GM12878 (cell line): ENCODE measurements at regions not wholly inside any gene's neighbourhood (a gene's known extent, or its start where the extent isn't known, plus 50 kb on each side); places are given as distances from the start of the nearest gene placed in this dataset.

Source experiments
- ATAC-seq: fragments of 200-7000 bp; cut with Tn5 transposase; 3 replicates; pipeline ENCODE4 v1.9.1; 2020; ENCODE audit warnings: mild to moderate bottlenecking, moderate library complexity
- BruUV-seq: library from RNA; stranded (reverse); fragments of 400-500 nt; replicated peaks from 2 replicates; lab custom pipeline; 2021; lab: Mats Ljungman, UMichigan
- CTCF ChIA-PET: fragments of 300-600 bp; sonication (Branson Sonifier 250); formaldehyde crosslinking; extraction: SDS; loops from one replicate; lab custom pipeline; 2021; ENCODE audit warnings: inconsistent platforms; lab: Yijun Ruan, JAX
- POLR2A ChIA-PET: fragments of 350-600 bp; formaldehyde crosslinking; extraction: SDS; loops from one replicate; lab custom pipeline; 2021; ENCODE audit warnings: inconsistent platforms; lab: Charles Lee
- RAD21 ChIA-PET: fragments of 300-600 bp; sonication (Branson Sonifier 250); formaldehyde crosslinking; loops from one replicate; lab custom pipeline; 2023; ENCODE audit warnings: antibody characterized with exemption; ENCODE audit not compliant: unreplicated experiment; lab: Charles Lee
- SMC1A ChIA-PET: fragments of 300-600 bp; sonication (Branson Sonifier 250); formaldehyde crosslinking; loops from one replicate; lab custom pipeline; 2023; ENCODE audit not compliant: unreplicated experiment, uncharacterized antibody; lab: Charles Lee
- DNase-seq: peaks from one replicate; pipeline ENCODE4 v3.0.0-alpha.2; 2011; ENCODE audit warnings: low read depth, low spot score
- FAIRE-seq: peaks from 3 replicates; lab custom pipeline; 2011; peaks lifted over from hg19 to GRCh38; lab: Jason Lieb, UNC
- H2AFZ ChIP-seq: 2 replicates; pipeline ENCODE4 v1.6.0; 2011; ENCODE audit warnings: low read depth, low read length, control low read depth; ENCODE audit not compliant: control insufficient read depth
- H3K27ac ChIP-seq: 2 replicates; pipeline ENCODE4 v1.5.1; 2011; ENCODE audit warnings: control low read depth; ENCODE audit not compliant: control insufficient read depth, insufficient read depth
- H3K27me3 ChIP-seq, 2 experiments: replicated peaks in 1 of 2; 2 replicates each; pipeline versions ENCODE4 v1.6.0 to v1.6.1; 2011; ENCODE audit warnings: low read length in 1 of 2; ENCODE audit not compliant: control insufficient read depth in 2 of 2, insufficient read depth in 2 of 2
- H3K36me3 ChIP-seq, 2 experiments: 2 replicates each; pipeline ENCODE4 v1.5.1; 2011; ENCODE audit warnings: low read length in 1 of 2; ENCODE audit not compliant: control insufficient read depth in 2 of 2, insufficient read depth in 2 of 2
- H3K4me1 ChIP-seq: 2 replicates; pipeline ENCODE4 v1.6.1; 2011; ENCODE audit warnings: mild to moderate bottlenecking, low read length, moderate library complexity, mixed read lengths; ENCODE audit not compliant: control insufficient read depth, insufficient read depth
- H3K4me2 ChIP-seq: 2 replicates; pipeline ENCODE4 v1.6.0; 2011; ENCODE audit warnings: control low read depth; ENCODE audit not compliant: control insufficient read depth, insufficient read depth
- H3K4me3 ChIP-seq: fragments of 200-600 bp; sonication (generic); 2 replicates; pipeline ENCODE4 v1.5.1; 2016
- H3K79me2 ChIP-seq: 2 replicates; pipeline ENCODE4 v1.6.0; 2011; ENCODE audit warnings: low read length; ENCODE audit not compliant: control insufficient read depth, insufficient read depth
- H3K9ac ChIP-seq: 2 replicates; pipeline ENCODE4 v1.8.0; 2011; ENCODE audit warnings: low read length, control low read depth, mixed read lengths; ENCODE audit not compliant: control insufficient read depth, insufficient read depth
- H3K9me3 ChIP-seq: replicated peaks from 3 replicates; pipeline ENCODE4 v1.5.1; 2011; ENCODE audit warnings: mild to moderate bottlenecking, low read length; ENCODE audit not compliant: control insufficient read depth, insufficient read depth
- H4K20me1 ChIP-seq: 2 replicates; pipeline ENCODE4 v1.6.0; 2011; ENCODE audit not compliant: control insufficient read depth, insufficient read depth
- BMI1 ChIP-seq: fragments of 450-650 bp; IDR thresholded peaks from 2 replicates; pipeline ENCODE4 v1.6.1; 2016; ENCODE audit warnings: mild to moderate bottlenecking, moderate library complexity, borderline replicate concordance
- CHD4 ChIP-seq: fragments of 200-600 bp; sonication (generic); IDR thresholded peaks from 2 replicates; pipeline ENCODE4 v1.6.1; 2016; ENCODE audit warnings: mild to moderate bottlenecking
- KLF5 ChIP-seq: fragments of 450-650 bp; IDR thresholded peaks from 2 replicates; pipeline ENCODE4 v1.6.1; 2014; ENCODE audit warnings: mild to moderate bottlenecking; ENCODE audit not compliant: partially characterized antibody
- MYC ChIP-seq: IDR thresholded peaks from 2 replicates; pipeline ENCODE4 v1.6.1; 2011; ENCODE audit warnings: mild to moderate bottlenecking, low read length, moderate library complexity, inconsistent platforms; ENCODE audit not compliant: insufficient read depth, insufficient replicate concordance, insufficient read length, severe bottlenecking
- PAX8 ChIP-seq: fragments of 450-650 bp; IDR thresholded peaks from 2 replicates; pipeline ENCODE4 v1.6.1; 2017; ENCODE audit warnings: mild to moderate bottlenecking, moderate library complexity
- RAD21 ChIP-seq: IDR thresholded peaks from 2 replicates; pipeline ENCODE4 v1.6.1; 2011; ENCODE audit warnings: mild to moderate bottlenecking, low read depth, low read length, moderate library complexity; ENCODE audit not compliant: insufficient read depth
- RUNX3 ChIP-seq: IDR thresholded peaks from 2 replicates; pipeline ENCODE4 v1.6.1; 2012; ENCODE audit warnings: low read length, inconsistent platforms
- STAT1 ChIP-seq: fragments of 450-650 bp; conservative IDR thresholded peaks from 2 replicates; pipeline ENCODE4 v1.6.1; 2014; ENCODE audit warnings: antibody characterized with exemption, mild to moderate bottlenecking
- TBL1XR1 ChIP-seq: IDR thresholded peaks from 2 replicates; pipeline ENCODE4 v1.6.1; 2012; ENCODE audit warnings: low read depth, low read length, improper control_type of control experiment
- whole genome bisulfite sequencing: methylation state at CpG from one replicate; pipeline ENCODE4 v1.1.6; 2016; ENCODE audit warnings: low lambda C conversion rate; ENCODE audit not compliant: insufficient replicate concordance, insufficient coverage; ENCODE audit errors: missing lambda C conversion rate; 5-methylcytosine and 5-hydroxymethylcytosine counted together
- in situ Hi-C: fragments of 300-500 bp; cut with MboI; formaldehyde crosslinking; loops from 9 replicates; pipeline ENCODE4 v1.14.3; 2018; ENCODE audit warnings: mixed read lengths
- intact Hi-C: fragments of 100-400 bp; cut with micrococcal nuclease; formaldehyde crosslinking; loops from one replicate; pipeline ENCODE4 v1.14.2; 2022; ENCODE audit not compliant: unreplicated experiment
- TF ChIP-seq, protein P1 (sequence below): fragments of 450-650 bp; formaldehyde crosslinking; IDR thresholded peaks from 2 replicates; pipeline ENCODE4 v1.4.0; 2020; ENCODE audit warnings: mild to moderate bottlenecking, moderate library complexity
- TF ChIP-seq, protein P2 (sequence below): fragments of 450-650 bp; IDR thresholded peaks from 2 replicates; pipeline ENCODE4 v1.6.1; 2017; ENCODE audit warnings: antibody characterized with exemption, mild to moderate bottlenecking, moderate library complexity
- TF ChIP-seq, protein P3 (sequence below): IDR thresholded peaks from 2 replicates; pipeline ENCODE4 v1.6.1; 2011; ENCODE audit warnings: low read depth, low read length, improper control_type of control experiment, borderline replicate concordance

DNA sequence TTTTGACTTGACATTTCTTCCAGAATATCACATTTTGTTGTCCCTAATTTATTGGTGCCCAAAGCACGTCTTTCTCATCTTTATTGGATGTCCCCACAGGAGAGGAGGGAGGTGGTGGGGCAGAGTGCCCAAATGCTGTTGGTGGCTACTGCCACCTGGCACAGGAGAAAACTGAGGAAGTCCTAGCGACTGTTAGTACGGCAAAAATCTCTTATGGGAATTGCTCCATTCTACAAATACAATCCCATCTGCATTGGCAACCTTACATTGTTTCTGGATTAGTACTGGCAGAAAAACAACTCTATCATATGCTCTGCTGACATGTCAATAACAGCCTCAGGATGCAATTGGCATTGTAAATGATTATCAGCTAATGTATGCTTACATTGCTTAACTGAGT is 235.4 kb upstream of the IRAK1BP1 start:
- intact Hi-C loops (no loop called here), in situ Hi-C loops (no loop called here)
- H3K4me2 ChIP-seq, result no peak overlapping the region
- FAIRE-seq, result no peak
- no peak for ATAC-seq
- ChIA-PET POLR2A (no interaction called here), CTCF (no interaction called here), SMC1A (no interaction called here), RAD21 (no interaction called here)
- 36% methylated on average over 3 of the region's 3 CpGs for WGBS
- no peak overlapping the region for H3K9ac ChIP-seq
- no peaks in the 10 kb centered on the region for H3K79me2 ChIP-seq
- no peaks in the 10 kb centered on the region; the same call in 2 of the 3 replicates for H3K9me3 ChIP-seq
- TF ChIP-seq MYC, result no peak
- TF ChIP-seq STAT1, result no peak
- TF ChIP-seq, protein P1, sequence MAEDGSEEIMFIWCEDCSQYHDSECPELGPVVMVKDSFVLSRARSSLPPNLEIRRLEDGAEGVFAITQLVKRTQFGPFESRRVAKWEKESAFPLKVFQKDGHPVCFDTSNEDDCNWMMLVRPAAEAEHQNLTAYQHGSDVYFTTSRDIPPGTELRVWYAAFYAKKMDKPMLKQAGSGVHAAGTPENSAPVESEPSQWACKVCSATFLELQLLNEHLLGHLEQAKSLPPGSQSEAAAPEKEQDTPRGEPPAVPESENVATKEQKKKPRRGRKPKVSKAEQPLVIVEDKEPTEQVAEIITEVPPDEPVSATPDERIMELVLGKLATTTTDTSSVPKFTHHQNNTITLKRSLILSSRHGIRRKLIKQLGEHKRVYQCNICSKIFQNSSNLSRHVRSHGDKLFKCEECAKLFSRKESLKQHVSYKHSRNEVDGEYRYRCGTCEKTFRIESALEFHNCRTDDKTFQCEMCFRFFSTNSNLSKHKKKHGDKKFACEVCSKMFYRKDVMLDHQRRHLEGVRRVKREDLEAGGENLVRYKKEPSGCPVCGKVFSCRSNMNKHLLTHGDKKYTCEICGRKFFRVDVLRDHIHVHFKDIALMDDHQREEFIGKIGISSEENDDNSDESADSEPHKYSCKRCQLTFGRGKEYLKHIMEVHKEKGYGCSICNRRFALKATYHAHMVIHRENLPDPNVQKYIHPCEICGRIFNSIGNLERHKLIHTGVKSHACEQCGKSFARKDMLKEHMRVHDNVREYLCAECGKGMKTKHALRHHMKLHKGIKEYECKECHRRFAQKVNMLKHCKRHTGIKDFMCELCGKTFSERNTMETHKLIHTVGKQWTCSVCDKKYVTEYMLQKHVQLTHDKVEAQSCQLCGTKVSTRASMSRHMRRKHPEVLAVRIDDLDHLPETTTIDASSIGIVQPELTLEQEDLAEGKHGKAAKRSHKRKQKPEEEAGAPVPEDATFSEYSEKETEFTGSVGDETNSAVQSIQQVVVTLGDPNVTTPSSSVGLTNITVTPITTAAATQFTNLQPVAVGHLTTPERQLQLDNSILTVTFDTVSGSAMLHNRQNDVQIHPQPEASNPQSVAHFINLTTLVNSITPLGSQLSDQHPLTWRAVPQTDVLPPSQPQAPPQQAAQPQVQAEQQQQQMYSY (CRISPR knock-in tag), result no peak
- no peak for TF ChIP-seq CHD4
- TF ChIP-seq RUNX3, result no peak
- TF ChIP-seq PAX8, result no peak
- no peak for TF ChIP-seq TBL1XR1
- TF ChIP-seq, protein P2, sequence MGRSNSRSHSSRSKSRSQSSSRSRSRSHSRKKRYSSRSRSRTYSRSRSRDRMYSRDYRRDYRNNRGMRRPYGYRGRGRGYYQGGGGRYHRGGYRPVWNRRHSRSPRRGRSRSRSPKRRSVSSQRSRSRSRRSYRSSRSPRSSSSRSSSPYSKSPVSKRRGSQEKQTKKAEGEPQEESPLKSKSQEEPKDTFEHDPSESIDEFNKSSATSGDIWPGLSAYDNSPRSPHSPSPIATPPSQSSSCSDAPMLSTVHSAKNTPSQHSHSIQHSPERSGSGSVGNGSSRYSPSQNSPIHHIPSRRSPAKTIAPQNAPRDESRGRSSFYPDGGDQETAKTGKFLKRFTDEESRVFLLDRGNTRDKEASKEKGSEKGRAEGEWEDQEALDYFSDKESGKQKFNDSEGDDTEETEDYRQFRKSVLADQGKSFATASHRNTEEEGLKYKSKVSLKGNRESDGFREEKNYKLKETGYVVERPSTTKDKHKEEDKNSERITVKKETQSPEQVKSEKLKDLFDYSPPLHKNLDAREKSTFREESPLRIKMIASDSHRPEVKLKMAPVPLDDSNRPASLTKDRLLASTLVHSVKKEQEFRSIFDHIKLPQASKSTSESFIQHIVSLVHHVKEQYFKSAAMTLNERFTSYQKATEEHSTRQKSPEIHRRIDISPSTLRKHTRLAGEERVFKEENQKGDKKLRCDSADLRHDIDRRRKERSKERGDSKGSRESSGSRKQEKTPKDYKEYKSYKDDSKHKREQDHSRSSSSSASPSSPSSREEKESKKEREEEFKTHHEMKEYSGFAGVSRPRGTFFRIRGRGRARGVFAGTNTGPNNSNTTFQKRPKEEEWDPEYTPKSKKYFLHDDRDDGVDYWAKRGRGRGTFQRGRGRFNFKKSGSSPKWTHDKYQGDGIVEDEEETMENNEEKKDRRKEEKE, result no peak
- TF ChIP-seq RAD21, result no peak
- no peak for TF ChIP-seq KLF5
- TF ChIP-seq BMI1, result no peak
- TF ChIP-seq, protein P3, sequence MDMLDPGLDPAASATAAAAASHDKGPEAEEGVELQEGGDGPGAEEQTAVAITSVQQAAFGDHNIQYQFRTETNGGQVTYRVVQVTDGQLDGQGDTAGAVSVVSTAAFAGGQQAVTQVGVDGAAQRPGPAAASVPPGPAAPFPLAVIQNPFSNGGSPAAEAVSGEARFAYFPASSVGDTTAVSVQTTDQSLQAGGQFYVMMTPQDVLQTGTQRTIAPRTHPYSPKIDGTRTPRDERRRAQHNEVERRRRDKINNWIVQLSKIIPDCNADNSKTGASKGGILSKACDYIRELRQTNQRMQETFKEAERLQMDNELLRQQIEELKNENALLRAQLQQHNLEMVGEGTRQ, result no peak
- DNase-seq, result no peak
- H3K4me1 ChIP-seq, result no peaks in the 10 kb centered on the region
- no peak overlapping the region for H3K27ac ChIP-seq
- H3K36me3 ChIP-seq, result no peaks in the 10 kb centered on the region
- H4K20me1 ChIP-seq, result no peaks in the 10 kb centered on the region
- no peak overlapping the region for H2AFZ ChIP-seq
- H3K27me3 ChIP-seq, result no peaks in the 10 kb centered on the region
- H3K4me3 ChIP-seq, result no peak overlapping the region
- no TSS peak for BruUV-seq
